HG03108 (cell line): ENCODE measurements at regions not wholly inside any gene's neighbourhood (a gene's known extent, or its start where the extent isn't known, plus 50 kb on each side); places are given as distances from the start of the nearest gene placed in this dataset.
A peak's percentile ranks its signal among the peaks of the same experiment; 100 is the strongest.
"Not testable (repeated sequence)": the region's sequence is repeated elsewhere in the genome, so short reads cannot be mapped to it uniquely, and the experiment has no call there.

Experiments used
- ATAC-seq: cut with Tn5 transposase; IDR thresholded peaks from one replicate; pipeline ENCODE4 v1.9.1; 2021; ENCODE audit warnings: moderate library complexity; ENCODE audit not compliant: unreplicated experiment

- ATAC-seq: not testable (repeated sequence)
Measured at GRCh38 chr10:47711428-47711827, 52.0 kb downstream of the SYT15B start.

- not testable (repeated sequence) for ATAC-seq
Measured at GRCh38 chr10:47710443-47710842, 52.9 kb downstream of the SYT15B start.

- peak; percentile 97 for ATAC-seq
Measured at GRCh38 chr10:47705698-47706414, 57.5 kb downstream of the SYT15B start.

- not testable (repeated sequence) for ATAC-seq
Measured at GRCh38 chr10:47701285-47701684, 62.1 kb downstream of the SYT15B start.

- not testable (repeated sequence) for ATAC-seq
Measured at GRCh38 chr10:47699854-47700253, 63.5 kb downstream of the SYT15B start.

GRCh38 chr10:47696170-47696569 lies 67.2 kb downstream of the SYT15B start:
- ATAC-seq: not testable (repeated sequence)

- not testable (repeated sequence) for ATAC-seq
Measured at GRCh38 chr10:47695149-47695548, 68.2 kb downstream of the SYT15B start.

- not testable (repeated sequence) for ATAC-seq
Measured at GRCh38 chr10:47690304-47690703, 73.1 kb downstream of the SYT15B start.

GRCh38 chr10:47683826-47684475 lies 79.4 kb downstream of the SYT15B start:
- ATAC-seq: not testable (repeated sequence)

- ATAC-seq: not testable (repeated sequence)
Measured at GRCh38 chr10:47681638-47681990, 81.8 kb downstream of the SYT15B start.

GRCh38 chr10:47680848-47681637 lies 82.3 kb downstream of the SYT15B start:
- ATAC-seq: not testable (repeated sequence)

GRCh38 chr10:47676102-47676501 lies 87.3 kb downstream of the SYT15B start:
- not testable (repeated sequence) for ATAC-seq

GRCh38 chr10:47675577-47675976 lies 87.8 kb downstream of the SYT15B start:
- not testable (repeated sequence) for ATAC-seq

GRCh38 chr10:47673128-47673527 lies 90.3 kb downstream of the SYT15B start:
- ATAC-seq: not testable (repeated sequence)

GRCh38 chr10:47670857-47671256 lies 92.5 kb downstream of the SYT15B start:
- not testable (repeated sequence) for ATAC-seq

GRCh38 chr10:47661955-47662577 lies 101.3 kb downstream of the SYT15B start:
- not testable (repeated sequence) for ATAC-seq

- ATAC-seq: not testable (repeated sequence)
Measured at GRCh38 chr10:47656732-47657131, 106.7 kb downstream of the SYT15B start.

- not testable (repeated sequence) for ATAC-seq
Measured at GRCh38 chr10:47654161-47654560, 109.2 kb downstream of the SYT15B start.

- not testable (repeated sequence) for ATAC-seq
Measured at GRCh38 chr10:47648594-47648993, 114.8 kb downstream of the SYT15B start.

- not testable (repeated sequence) for ATAC-seq
Measured at GRCh38 chr10:47647523-47648101, 115.8 kb downstream of the SYT15B start.
